ENCODE measurements at regions not wholly inside any gene's neighbourhood (a gene's known extent, or its start where the extent isn't known, plus 50 kb on each side); places are given as distances from the start of the nearest gene placed in this dataset.

DNA sequence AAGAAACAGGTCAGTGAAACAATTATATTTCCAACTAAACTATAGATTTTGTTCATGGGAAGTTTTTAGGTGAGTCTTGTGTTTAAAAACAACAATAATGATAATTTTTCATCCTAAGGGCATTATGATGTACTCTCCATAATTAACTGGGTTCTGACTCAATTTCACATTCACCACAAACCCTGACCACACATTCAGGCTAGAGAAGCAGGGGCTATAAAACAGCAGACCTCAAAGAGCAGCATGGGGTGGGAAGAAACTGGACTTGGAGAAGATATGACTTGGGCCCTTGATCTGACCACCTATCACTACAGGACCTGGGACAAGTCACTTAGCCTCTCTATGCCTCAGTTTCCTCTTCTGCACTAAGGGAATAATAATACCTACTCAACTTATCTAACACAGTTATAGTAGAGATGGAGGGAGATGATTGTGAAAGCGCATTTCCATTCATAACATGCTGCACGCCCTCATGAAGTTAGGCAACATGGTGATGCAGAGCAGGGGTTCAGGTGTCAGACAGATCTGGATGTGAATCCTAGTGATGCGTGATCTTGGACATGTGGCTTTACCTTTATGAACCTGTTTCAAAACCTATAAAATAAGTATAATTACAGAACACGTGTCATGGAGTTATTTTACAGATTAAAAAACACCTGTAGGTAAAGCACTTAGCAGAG, 63.0 kb upstream of the ACP3 start:
- Histone ChIP-seq H3K9ac (ENCODE audit: low read length) (no peak overlapping the region), H4K20me1 (ENCODE audit: insufficient read depth, low read length) (no peaks in the 10 kb centered on the region), H3K27me3 (ENCODE audit: low read depth, low read length) (peaks cover 6% of the 10 kb centered on the region; the same call in 1 of the 2 replicates), H3K4me2 (ENCODE audit: low read length) (no peak overlapping the region), H2AFZ (ENCODE audit: low read depth, low read length) (no peak overlapping the region), H3K4me3 (ENCODE audit: low read length) (no peak overlapping the region), H3K4me1 (ENCODE audit: low read length) (peaks cover 10% of the 10 kb centered on the region), H3K36me3 (replicated peaks; ENCODE audit: low read depth, low read length) (no peaks in the 10 kb centered on the region), H3K9me3 (ENCODE audit: insufficient read depth, low read length) (no peaks in the 10 kb centered on the region), H3K79me2 (ENCODE audit: low read length) (no peaks in the 10 kb centered on the region), H3K27ac (ENCODE audit: low read length) (no peak overlapping the region)
- no peak for TF ChIP-seq EZH2phosphoT487 (IDR thresholded peaks at IDR 0.05; ENCODE audit: low read depth)
- TF ChIP-seq, protein P1, sequence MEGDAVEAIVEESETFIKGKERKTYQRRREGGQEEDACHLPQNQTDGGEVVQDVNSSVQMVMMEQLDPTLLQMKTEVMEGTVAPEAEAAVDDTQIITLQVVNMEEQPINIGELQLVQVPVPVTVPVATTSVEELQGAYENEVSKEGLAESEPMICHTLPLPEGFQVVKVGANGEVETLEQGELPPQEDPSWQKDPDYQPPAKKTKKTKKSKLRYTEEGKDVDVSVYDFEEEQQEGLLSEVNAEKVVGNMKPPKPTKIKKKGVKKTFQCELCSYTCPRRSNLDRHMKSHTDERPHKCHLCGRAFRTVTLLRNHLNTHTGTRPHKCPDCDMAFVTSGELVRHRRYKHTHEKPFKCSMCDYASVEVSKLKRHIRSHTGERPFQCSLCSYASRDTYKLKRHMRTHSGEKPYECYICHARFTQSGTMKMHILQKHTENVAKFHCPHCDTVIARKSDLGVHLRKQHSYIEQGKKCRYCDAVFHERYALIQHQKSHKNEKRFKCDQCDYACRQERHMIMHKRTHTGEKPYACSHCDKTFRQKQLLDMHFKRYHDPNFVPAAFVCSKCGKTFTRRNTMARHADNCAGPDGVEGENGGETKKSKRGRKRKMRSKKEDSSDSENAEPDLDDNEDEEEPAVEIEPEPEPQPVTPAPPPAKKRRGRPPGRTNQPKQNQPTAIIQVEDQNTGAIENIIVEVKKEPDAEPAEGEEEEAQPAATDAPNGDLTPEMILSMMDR (IDR thresholded peaks at IDR 0.05; ENCODE audit: low read depth, low read length): no peak

DNA sequence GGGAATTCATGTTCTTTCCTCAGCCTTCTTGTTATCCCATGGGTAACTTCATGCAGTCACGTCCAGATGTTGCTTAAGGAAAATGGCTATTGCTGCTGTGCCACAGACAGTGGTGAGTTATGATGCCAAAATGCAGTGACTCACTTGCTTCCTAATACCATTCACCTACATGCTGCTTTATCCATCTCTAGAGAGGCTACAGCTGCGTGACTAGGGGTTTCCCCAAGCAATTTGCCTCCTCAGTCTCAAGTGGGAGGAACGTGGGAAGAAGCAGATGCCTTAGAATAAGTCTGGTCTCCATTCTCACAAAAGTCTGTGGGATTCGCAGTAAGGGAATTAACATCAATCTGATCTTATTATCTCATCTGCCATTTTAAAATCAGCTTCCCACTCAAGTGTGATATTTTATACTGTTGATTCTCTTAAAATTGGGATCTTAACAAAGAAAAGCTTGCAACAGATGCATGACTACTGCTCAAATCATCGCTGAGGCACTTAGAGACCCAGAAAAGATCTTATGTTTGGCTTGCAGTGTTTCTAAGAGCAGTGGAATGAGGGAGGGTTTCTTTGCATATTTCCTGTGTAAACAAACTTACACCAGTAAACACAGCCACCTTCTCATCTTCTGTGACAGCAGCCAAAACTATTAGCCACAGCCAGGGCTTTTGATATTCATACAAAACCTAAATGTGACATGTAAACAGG, 62.0 kb upstream of the ACP3 start:
- H2AFZ ChIP-seq (ENCODE audit: low read depth, low read length): 0 out of 2 replicates have a peak overlapping the region, but pooled peaks have one; percentile 5
- no peaks in the 10 kb centered on the region for H3K36me3 ChIP-seq (replicated peaks; ENCODE audit: low read depth, low read length)
- TF ChIP-seq, protein P1 (IDR thresholded peaks at IDR 0.05; ENCODE audit: low read depth, low read length): no peak
- TF ChIP-seq EZH2phosphoT487 (IDR thresholded peaks at IDR 0.05; ENCODE audit: low read depth): no peak
- peak overlapping the region; percentile 14; the same call in 1 of the 2 replicates for H3K4me2 ChIP-seq (ENCODE audit: low read length)
- H3K27me3 ChIP-seq (ENCODE audit: low read depth, low read length): peaks cover 12% of the 10 kb centered on the region; the same call in 1 of the 2 replicates
- no peaks in the 10 kb centered on the region for H3K79me2 ChIP-seq (ENCODE audit: low read length)
- no peak overlapping the region for H3K4me3 ChIP-seq (ENCODE audit: low read length)
- no peak overlapping the region for H3K27ac ChIP-seq (ENCODE audit: low read length)
- no peaks in the 10 kb centered on the region for H4K20me1 ChIP-seq (ENCODE audit: insufficient read depth, low read length)
- H3K9me3 ChIP-seq (ENCODE audit: insufficient read depth, low read length): no peaks in the 10 kb centered on the region
- H3K9ac ChIP-seq (ENCODE audit: low read length): no peak overlapping the region
- H3K4me1 ChIP-seq (ENCODE audit: low read length): peaks cover 10% of the 10 kb centered on the region

DNA sequence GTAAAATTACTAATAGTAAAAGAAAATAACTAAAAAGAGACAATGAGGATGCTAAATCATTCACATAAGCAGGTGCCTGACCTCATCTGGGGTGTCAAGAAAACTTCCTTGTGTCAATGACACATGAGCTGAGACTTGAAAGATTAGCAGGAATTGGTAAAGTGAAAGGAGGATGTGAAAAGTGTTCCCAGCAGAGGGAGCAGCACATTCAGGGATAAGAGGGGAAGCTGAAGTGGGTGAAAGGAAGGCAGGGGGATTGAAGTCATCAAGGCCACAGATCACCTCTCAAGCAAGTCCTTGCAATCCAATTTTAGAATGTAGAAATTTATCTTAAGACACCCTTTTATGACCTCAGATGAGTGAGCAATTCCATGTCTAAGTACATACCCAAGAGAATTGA, 60.2 kb upstream of the ACP3 start:
- Histone ChIP-seq H3K4me2 (ENCODE audit: low read length) (no peak overlapping the region), H3K9me3 (ENCODE audit: insufficient read depth, low read length) (no peaks in the 10 kb centered on the region), H3K27me3 (ENCODE audit: low read depth, low read length) (peaks cover 12% of the 10 kb centered on the region; the same call in 1 of the 2 replicates), H3K79me2 (ENCODE audit: low read length) (no peaks in the 10 kb centered on the region), H4K20me1 (ENCODE audit: insufficient read depth, low read length) (no peaks in the 10 kb centered on the region), H3K4me3 (ENCODE audit: low read length) (no peak overlapping the region), H3K9ac (ENCODE audit: low read length) (no peak overlapping the region), H2AFZ (ENCODE audit: low read depth, low read length) (no peak overlapping the region), H3K4me1 (ENCODE audit: low read length) (peaks cover 10% of the 10 kb centered on the region), H3K36me3 (replicated peaks; ENCODE audit: low read depth, low read length) (no peaks in the 10 kb centered on the region), H3K27ac (ENCODE audit: low read length) (no peak overlapping the region)
- no peak for TF ChIP-seq EZH2phosphoT487 (IDR thresholded peaks at IDR 0.05; ENCODE audit: low read depth)
- TF ChIP-seq, protein P1 (IDR thresholded peaks at IDR 0.05; ENCODE audit: low read depth, low read length): peak; percentile 43

DNA sequence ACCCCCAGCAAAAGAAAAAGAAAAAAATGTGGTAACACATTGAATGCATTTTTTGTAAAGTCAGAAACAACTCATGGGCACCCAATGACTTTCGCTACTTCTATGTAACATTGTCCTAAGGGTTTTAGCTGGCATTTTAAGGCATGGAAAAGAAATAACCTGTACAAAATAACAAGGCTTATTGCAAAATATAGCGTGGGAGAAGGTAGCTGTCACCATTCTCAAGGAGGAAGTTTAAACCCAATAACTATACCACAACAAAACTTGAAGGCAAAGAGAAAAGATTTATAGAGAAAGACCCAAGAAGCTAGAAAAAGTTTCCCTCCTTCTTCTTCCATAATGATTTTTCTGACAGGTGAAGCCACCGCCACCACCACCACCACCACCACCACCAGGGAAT, 55.7 kb upstream of the ACP3 start:
- Histone ChIP-seq H4K20me1 (ENCODE audit: insufficient read depth, low read length) (no peaks in the 10 kb centered on the region), H3K27me3 (ENCODE audit: low read depth, low read length) (peaks cover 12% of the 10 kb centered on the region; the same call in 1 of the 2 replicates), H3K36me3 (replicated peaks; ENCODE audit: low read depth, low read length) (no peaks in the 10 kb centered on the region), H3K4me3 (ENCODE audit: low read length) (no peak overlapping the region), H3K9ac (ENCODE audit: low read length) (no peak overlapping the region), H3K79me2 (ENCODE audit: low read length) (no peaks in the 10 kb centered on the region), H3K27ac (ENCODE audit: low read length) (no peak overlapping the region), H2AFZ (ENCODE audit: low read depth, low read length) (no peak overlapping the region), H3K9me3 (ENCODE audit: insufficient read depth, low read length) (no peaks in the 10 kb centered on the region), H3K4me1 (ENCODE audit: low read length) (no peaks in the 10 kb centered on the region), H3K4me2 (ENCODE audit: low read length) (no peak overlapping the region)
- TF ChIP-seq, protein P1 (IDR thresholded peaks at IDR 0.05; ENCODE audit: low read depth, low read length): no peak
- no peak for TF ChIP-seq EZH2phosphoT487 (IDR thresholded peaks at IDR 0.05; ENCODE audit: low read depth)

Measured in OCI-LY3 (cell line).